GM10248 (cell line): ENCODE measurements at regions not wholly inside any gene's neighbourhood (a gene's known extent, or its start where the extent isn't known, plus 50 kb on each side); places are given as distances from the start of the nearest gene placed in this dataset.

Experiments used
- CTCF ChIA-PET: fragments of 300-600 bp; sonication (Branson Sonifier 250); formaldehyde crosslinking; extraction: SDS; loops from one replicate; lab custom pipeline; 2021; ENCODE audit warnings: antibody characterized with exemption; lab: Yijun Ruan, JAX
- POLR2A ChIA-PET: fragments of 350-650 bp; sonication (Branson Sonifier 250); formaldehyde crosslinking; extraction: SDS; loops from one replicate; lab custom pipeline; 2020; ENCODE audit warnings: antibody characterized with exemption; lab: Yijun Ruan, JAX
- DNase-seq: peaks from one replicate; pipeline ENCODE4 v3.0.0; 2012; ENCODE audit errors: extremely low spot score
- TF ChIP-seq, protein P1 (sequence below): IDR thresholded peaks from 2 replicates; pipeline ENCODE4 v1.5.1; 2012; ENCODE audit warnings: mild to moderate bottlenecking, low read depth; ENCODE audit errors: extremely low read depth, missing control alignments, control extremely low read depth

DNA sequence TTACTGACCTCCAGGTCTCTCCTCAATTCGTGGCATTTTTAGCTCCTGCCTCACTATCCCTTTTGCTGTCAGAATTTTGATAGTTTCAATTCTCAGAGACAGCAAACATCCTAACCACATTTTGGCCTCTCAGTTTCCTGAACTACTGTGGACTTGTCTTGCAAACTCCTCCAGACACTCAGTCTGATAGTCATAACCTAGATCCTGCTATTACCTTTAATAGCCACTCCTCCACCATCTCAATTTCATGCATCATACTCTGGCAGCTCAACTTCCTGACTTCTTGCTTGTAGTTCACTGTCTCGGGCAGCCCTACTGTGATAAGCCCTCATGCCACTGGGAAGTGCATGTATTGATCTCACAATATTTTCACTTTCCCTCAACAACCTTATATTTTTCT is 481.8 kb upstream of the CDH18 start:
- POLR2A ChIA-PET, result no interaction called here
- no peak for DNase-seq
- TF ChIP-seq, protein P1, sequence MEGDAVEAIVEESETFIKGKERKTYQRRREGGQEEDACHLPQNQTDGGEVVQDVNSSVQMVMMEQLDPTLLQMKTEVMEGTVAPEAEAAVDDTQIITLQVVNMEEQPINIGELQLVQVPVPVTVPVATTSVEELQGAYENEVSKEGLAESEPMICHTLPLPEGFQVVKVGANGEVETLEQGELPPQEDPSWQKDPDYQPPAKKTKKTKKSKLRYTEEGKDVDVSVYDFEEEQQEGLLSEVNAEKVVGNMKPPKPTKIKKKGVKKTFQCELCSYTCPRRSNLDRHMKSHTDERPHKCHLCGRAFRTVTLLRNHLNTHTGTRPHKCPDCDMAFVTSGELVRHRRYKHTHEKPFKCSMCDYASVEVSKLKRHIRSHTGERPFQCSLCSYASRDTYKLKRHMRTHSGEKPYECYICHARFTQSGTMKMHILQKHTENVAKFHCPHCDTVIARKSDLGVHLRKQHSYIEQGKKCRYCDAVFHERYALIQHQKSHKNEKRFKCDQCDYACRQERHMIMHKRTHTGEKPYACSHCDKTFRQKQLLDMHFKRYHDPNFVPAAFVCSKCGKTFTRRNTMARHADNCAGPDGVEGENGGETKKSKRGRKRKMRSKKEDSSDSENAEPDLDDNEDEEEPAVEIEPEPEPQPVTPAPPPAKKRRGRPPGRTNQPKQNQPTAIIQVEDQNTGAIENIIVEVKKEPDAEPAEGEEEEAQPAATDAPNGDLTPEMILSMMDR, result no peak
- CTCF ChIA-PET, result no interaction called here

DNA sequence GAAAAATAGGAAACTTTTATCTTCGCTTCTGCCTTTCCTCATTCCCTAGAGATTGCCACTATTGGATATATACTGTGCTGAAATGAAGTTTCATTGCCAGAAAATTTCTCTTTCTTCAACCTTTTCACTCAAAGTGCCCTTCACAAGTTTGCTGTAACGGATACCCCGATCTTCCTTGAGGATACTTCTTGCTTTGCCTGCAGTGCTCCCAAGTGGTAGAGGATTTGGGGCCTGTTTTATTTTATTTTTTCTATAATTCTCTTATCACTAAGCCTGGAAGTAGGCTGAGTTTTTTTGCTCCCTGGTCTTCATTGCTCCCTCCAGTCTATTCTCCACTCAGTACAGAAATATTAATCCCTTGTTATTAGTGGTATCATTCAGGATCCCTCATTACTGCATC is 481.4 kb upstream of the CDH18 start:
- TF ChIP-seq, protein P1, result peak; percentile 7
- no peak for DNase-seq
- ChIA-PET POLR2A (no interaction called here), CTCF (no interaction called here)

DNA sequence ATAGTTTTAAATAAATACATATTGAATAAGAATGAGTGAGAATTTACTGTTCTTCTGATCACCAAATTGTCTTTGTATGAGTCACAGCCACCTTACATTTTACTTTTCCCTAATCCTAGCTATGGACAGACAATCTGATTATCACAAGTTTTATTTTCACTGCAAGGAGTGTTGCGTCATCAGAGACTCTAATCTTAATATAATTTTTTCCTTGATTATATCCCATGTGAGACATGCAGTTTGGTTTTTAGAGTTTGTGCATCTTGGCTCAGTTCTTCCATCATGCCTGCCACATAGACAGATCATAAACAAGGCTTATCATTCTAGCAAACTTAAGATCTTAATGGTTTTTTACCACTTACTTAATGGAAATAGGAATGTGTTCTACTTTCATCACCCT is 478.5 kb upstream of the CDH18 start:
- TF ChIP-seq, protein P1, result no peak
- POLR2A ChIA-PET, result no interaction called here
- CTCF ChIA-PET, result no interaction called here
- no peak for DNase-seq

DNA sequence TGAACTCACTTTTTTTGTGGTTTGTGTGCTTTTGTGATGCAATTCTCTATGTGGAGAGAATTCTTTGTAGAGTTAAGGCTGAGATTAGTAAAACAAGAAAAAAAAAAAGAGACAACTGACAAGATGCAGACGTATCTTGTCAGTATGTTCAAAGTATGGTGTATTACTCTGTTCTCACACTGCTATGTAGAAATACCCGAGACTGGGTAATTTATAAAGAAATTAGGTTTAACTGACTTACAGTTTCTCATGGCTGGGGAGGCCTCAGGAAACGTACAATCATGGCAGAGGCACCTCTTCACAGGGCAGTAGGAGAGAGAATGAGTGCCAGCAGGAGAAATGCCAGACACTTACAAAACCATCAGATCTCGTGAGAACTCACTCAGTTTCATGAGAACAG is 475.2 kb upstream of the CDH18 start:
- no peak for DNase-seq
- POLR2A ChIA-PET, result no interaction called here
- CTCF ChIA-PET, result no interaction called here
- TF ChIP-seq, protein P1, result no peak

DNA sequence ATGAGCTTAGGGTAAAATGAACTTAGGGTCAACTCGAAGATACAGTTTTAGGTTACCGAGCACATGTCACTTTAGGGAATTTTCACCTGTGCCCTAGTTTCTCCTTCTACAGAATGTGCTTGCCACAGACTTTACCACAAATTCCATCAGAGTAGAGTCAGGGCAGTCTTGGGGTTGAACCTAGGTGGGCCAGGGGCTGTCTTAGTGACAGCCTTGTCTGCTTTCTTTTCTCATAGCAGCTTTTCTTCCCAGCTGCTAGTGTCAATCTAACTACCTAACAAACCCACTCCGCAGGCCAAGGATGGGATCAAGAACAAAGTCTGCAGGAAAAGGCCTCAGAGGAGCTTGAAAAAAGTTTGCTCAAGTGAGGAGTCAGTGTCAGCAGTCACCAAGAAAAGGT is 458.1 kb upstream of the CDH18 start:
- CTCF ChIA-PET, result interaction anchor here (0.7 to 1.0 kb wide), 2 partner anchors 9 to 11 kb away, joined by 3 read pairs; no protein-coding TSS in a partner anchor
- no peak for DNase-seq
- POLR2A ChIA-PET, result no interaction called here
- TF ChIP-seq, protein P1, result no peak

DNA sequence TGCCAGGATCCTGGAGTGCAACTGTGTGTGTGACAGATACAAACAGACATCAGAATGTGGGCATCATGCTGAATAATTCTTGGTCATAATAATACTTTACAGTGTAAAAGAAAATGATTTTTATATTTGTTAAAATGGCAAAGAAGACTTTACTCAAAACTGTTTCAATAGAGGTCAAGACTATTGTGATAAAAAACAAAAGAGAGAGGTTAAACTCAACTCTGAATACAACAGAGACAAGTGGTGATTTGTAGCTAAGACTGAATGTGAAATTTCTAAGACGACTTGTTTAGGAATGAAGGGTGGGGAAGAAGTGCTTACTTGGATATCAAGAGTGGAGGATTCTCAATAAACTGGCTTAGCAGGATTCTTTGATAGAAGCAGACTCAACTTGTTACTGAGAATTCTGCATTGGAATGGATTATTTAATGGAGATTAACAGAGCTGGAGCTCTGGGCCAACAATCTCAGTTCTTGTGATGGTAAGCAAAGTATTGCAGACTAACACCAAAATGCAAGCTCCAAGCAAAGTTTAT is 457.4 kb upstream of the CDH18 start:
- no peak for DNase-seq
- TF ChIP-seq, protein P1, result no peak
- ChIA-PET POLR2A (no interaction called here), CTCF (interaction anchor here (1.0 kb wide), 1 partner anchor 10 kb away, joined by 3 read pairs; no protein-coding TSS in a partner anchor)

DNA sequence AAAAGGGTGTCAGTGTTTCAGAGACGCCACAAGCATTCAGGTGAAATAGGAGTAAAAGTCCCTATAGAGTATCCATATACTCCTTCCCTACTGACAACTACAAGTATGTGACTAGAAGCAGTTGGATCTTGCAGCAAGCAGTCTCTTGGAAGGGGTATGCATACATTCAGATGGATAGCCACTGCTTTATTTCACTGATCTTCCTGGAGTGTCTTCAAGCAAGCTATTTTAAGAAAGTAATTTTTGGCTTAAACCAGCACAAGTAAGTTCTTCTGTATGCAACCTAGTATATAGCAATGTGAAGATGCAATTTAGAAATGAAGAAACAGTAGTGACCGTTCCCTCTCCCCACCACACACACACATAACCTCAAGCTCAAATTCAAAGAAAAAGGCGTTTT is 446.8 kb upstream of the CDH18 start:
- CTCF ChIA-PET, result interaction anchor here (0.8 kb wide), 1 partner anchor 11 kb away, joined by 3 read pairs; no protein-coding TSS in a partner anchor
- TF ChIP-seq, protein P1, result no peak
- no peak for DNase-seq
- POLR2A ChIA-PET, result no interaction called here
